Stomach (tissue), 8 donors: ENCODE measurements at regions not wholly inside any gene's neighbourhood (a gene's known extent, or its start where the extent isn't known, plus 50 kb on each side); places are given as distances from the start of the nearest gene placed in this dataset.
"Not testable (repeated sequence)": the region's sequence is repeated elsewhere in the genome, so short reads cannot be mapped to it uniquely, and the experiment has no call there.

Source experiments
- DNase-seq, 2 donors: peaks; one replicate each; pipeline versions ENCODE4 v3.0.0 to v3.0.0-alpha.2; 2013 to 2019
- H3K27ac ChIP-seq, 5 donors: fragments of 200-600 bp in 4 of 5; sonication (generic) in 4 of 5; one replicate each; pipeline ENCODE4 v1.5.1; 2013 to 2019; ENCODE audit warnings: mild to moderate bottlenecking in 1 of 5, moderate library complexity in 1 of 5
- H3K27me3 ChIP-seq, 3 donors: fragments of 200-600 bp; sonication (generic); one replicate each; pipeline ENCODE4 v1.5.1; 2017 to 2019; ENCODE audit warnings: mixed run types in 1 of 3
- H3K36me3 ChIP-seq, 4 donors: fragments of 200-600 bp; sonication (generic); 1 replicate in 3 of 4; 2 replicates in 1 of 4; pipeline ENCODE4 v1.5.1; 2016 to 2019
- H3K4me1 ChIP-seq, 4 donors: fragments of 200-600 bp; sonication (generic); one replicate each; pipeline ENCODE4 v1.5.1; 2016 to 2019
- H3K4me3 ChIP-seq, 4 donors: fragments of 200-600 bp; sonication (generic) in 3 of 4; one replicate each; pipeline ENCODE4 v1.5.1; 2016 to 2019; ENCODE audit warnings: mild to moderate bottlenecking in 1 of 4
- H3K9me3 ChIP-seq, 4 donors: fragments of 200-600 bp; sonication (generic); one replicate each; pipeline ENCODE4 v1.5.1; 2016 to 2019
- EP300 ChIP-seq: sonication (generic); formaldehyde crosslinking; IDR thresholded peaks from one replicate; pipeline ENCODE4 v1.6.1; 2017; ENCODE audit warnings: antibody characterized with exemption
- POLR2A ChIP-seq, 4 donors: fragments of 450-650 bp; IDR thresholded peaks; one replicate each; pipeline ENCODE4 v1.6.1; 2016; ENCODE audit warnings: antibody characterized with exemption in 4 of 4, control low read depth in 2 of 4, mild to moderate bottlenecking in 1 of 4, moderate library complexity in 1 of 4
- POLR2AphosphoS5 ChIP-seq, 3 donors: sonication (generic); formaldehyde crosslinking; IDR thresholded peaks; one replicate each; pipeline ENCODE4 v1.6.1; 2016; ENCODE audit warnings: antibody characterized with exemption in 3 of 3
- WGBS, 5 donors: extraction: QIAGEN DNeasy Blood & Tissue Kit in 3 of 5; methylation state at CpG; one replicate each; pipeline versions ENCODE4 v1.1.5 to v1.1.7; 2013 to 2018; 5-methylcytosine and 5-hydroxymethylcytosine counted together
- intact Hi-C: fragments of 100-400 bp; cut with DNase I; formaldehyde crosslinking; loops from one replicate; pipeline ENCODE4 v1.15.1; 2023; ENCODE audit warnings: low total_unique reads
- TF ChIP-seq, protein P1 (sequence below), 7 experiments: fragments of 450-650 bp in 4 of 7; fragments of 200-600 bp in 3 of 7; sonication (generic) in 3 of 7; IDR thresholded peaks; one replicate each; pipeline ENCODE4 v1.5.1; 2016 to 2019; ENCODE audit warnings: antibody characterized with exemption in 7 of 7, control low read depth in 2 of 7, mild to moderate bottlenecking in 1 of 7
- donor health status: healthy with polysubstance abuse.
- donor health status: Bipolar disorder and iron deficiency.
- donor health status: healthy.

DNA sequence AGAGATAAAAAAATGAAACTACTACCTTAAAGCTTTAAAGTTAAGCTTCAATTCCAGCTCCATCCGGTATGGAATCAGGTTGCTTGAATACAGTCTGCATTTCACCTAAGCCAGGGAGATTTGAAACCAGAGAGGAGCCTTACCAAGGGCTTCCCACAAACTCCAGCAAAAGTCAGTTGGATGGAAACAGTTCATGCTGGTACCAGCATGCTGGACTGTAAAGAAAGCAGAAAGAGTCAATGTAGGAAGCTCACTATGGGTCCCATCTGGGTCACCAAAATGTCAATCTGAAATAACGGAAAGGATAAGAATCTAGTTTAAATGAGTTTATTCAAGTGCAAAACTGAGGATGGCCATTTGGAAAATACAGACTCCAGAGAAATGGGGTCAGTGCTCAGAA is 65.3 kb downstream of the CDO1 start:
- no peak for TF ChIP-seq EP300
- TF ChIP-seq, protein P1, sequence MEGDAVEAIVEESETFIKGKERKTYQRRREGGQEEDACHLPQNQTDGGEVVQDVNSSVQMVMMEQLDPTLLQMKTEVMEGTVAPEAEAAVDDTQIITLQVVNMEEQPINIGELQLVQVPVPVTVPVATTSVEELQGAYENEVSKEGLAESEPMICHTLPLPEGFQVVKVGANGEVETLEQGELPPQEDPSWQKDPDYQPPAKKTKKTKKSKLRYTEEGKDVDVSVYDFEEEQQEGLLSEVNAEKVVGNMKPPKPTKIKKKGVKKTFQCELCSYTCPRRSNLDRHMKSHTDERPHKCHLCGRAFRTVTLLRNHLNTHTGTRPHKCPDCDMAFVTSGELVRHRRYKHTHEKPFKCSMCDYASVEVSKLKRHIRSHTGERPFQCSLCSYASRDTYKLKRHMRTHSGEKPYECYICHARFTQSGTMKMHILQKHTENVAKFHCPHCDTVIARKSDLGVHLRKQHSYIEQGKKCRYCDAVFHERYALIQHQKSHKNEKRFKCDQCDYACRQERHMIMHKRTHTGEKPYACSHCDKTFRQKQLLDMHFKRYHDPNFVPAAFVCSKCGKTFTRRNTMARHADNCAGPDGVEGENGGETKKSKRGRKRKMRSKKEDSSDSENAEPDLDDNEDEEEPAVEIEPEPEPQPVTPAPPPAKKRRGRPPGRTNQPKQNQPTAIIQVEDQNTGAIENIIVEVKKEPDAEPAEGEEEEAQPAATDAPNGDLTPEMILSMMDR (IDR thresholded peaks at IDR 0.05): no peak
- TF ChIP-seq POLR2AphosphoS5 (IDR thresholded peaks at IDR 0.05): no peak
- TF ChIP-seq POLR2A (IDR thresholded peaks at IDR 0.05): no peak
- H3K9me3 ChIP-seq: peaks cover 0 to 4% (median 0%) of the 10 kb centered on the region in 4 donors
- H3K27ac ChIP-seq: no peak overlapping the region
- H3K27me3 ChIP-seq: peaks cover 0 to 5% (median 0%) of the 10 kb centered on the region in 3 donors
- DNase-seq: no peak
- WGBS, 5 donors: 45 to 63% (median 55%) methylated on average over 2 of the region's 2 CpGs
- H3K36me3 ChIP-seq: no peaks in the 10 kb centered on the region
- intact Hi-C loops: no loop called here
- H3K4me1 ChIP-seq: no peaks in the 10 kb centered on the region
- no peak overlapping the region for H3K4me3 ChIP-seq

DNA sequence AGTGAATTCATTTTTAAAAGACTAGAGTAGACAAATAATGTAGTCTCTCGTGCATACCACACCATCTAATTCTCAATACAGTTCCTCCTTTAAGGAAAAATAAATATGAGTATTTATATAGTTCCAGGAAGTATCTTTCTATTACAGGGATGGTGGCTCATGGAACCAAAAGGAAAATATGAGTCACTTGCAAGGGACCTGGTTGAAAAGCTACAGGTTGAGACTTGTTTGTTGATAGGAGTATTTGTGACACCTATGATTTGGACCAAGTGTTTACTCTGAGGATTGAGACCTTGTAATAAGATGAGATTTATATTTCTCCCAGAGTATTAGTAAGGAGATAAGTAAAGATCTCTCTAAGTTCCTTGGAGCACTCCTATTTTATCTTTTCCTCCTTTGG is 67.4 kb downstream of the CDO1 start:
- 17 to 40% (median 34%) methylated on average over 1 of the region's 1 CpG for WGBS, 5 donors
- no peaks in the 10 kb centered on the region for H3K36me3 ChIP-seq
- peaks cover 4 to 15% (median 12%) of the 10 kb centered on the region in 4 donors for H3K9me3 ChIP-seq
- no peak for DNase-seq
- no peaks in the 10 kb centered on the region for H3K4me1 ChIP-seq
- TF ChIP-seq POLR2A (IDR thresholded peaks at IDR 0.05) (no peak), POLR2AphosphoS5 (IDR thresholded peaks at IDR 0.05) (no peak), EP300 (no peak)
- TF ChIP-seq, protein P1 (IDR thresholded peaks at IDR 0.05): no peak
- intact Hi-C loops: no loop called here
- H3K27me3 ChIP-seq: peaks cover 0 to 5% (median 0%) of the 10 kb centered on the region in 3 donors
- no peak overlapping the region for H3K27ac ChIP-seq
- H3K4me3 ChIP-seq: no peak overlapping the region

DNA sequence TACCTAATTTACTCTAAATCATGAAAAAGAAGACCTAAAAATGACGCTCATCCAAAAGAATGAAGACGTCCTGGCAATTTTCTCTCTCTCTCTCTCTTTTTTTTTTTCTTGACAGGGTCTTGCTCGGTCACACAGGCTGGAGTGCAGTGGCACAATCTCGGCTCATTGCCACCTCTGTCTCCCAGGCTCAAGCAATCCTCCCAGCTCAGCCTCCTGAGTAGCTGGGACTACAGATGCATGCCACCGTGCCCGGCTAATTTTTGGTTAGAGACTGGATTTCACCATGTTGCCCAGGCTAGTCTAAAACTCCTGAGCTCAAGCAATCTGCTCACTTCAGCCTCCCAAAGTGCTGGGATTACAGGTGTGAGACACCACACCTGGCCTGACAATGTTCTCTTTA is 77.2 kb downstream of the CDO1 start:
- intact Hi-C loops, H3K36me3 ChIP-seq: not testable (repeated sequence)

DNA sequence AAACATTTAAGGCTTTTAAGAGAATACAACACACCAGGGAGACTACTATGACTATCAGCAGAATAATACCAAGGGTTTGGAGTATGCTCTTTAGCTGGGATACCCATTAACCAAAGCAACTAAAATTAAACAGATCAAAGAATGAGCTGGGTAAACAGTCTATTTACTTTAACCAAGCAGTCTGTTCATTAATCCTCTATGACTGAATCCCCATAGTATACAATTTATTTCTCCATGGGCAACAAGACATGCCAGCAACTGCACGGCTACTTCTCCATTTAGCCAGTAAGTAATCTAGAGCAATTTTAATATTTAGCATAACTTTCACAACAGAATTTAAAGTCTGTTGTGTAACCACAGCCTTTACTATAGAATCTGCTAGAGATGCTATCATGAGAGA is 77.6 kb downstream of the CDO1 start:
- H3K36me3 ChIP-seq: no peaks in the 10 kb centered on the region
- DNase-seq: no peak
- intact Hi-C loops: no loop called here
- H3K9me3 ChIP-seq: peaks cover 0 to 11% (median 4%) of the 10 kb centered on the region in 4 donors
- no peak overlapping the region for H3K27ac ChIP-seq
- no peak overlapping the region for H3K4me3 ChIP-seq
- H3K4me1 ChIP-seq: no peaks in the 10 kb centered on the region
- WGBS, 5 donors: 29 to 64% (median 47%) methylated on average over 1 of the region's 1 CpG
- no peak for TF ChIP-seq POLR2AphosphoS5 (IDR thresholded peaks at IDR 0.05)
- no peak for TF ChIP-seq EP300
- no peak for TF ChIP-seq POLR2A (IDR thresholded peaks at IDR 0.05)
- TF ChIP-seq, protein P1 (IDR thresholded peaks at IDR 0.05): no peak
- peaks cover 0 to 2% (median 0%) of the 10 kb centered on the region in 3 donors for H3K27me3 ChIP-seq

More for the DNA sequence above, 77.2 kb downstream of the CDO1 start:
- H3K4me3 ChIP-seq, H3K4me1 ChIP-seq, DNase-seq, H3K27me3 ChIP-seq, H3K27ac ChIP-seq: not testable (repeated sequence)
- WGBS, 5 donors: 76 to 92% (median 82%) methylated on average over 6 of the region's 6 CpGs
- H3K9me3 ChIP-seq: peaks cover 0 to 15% (median 8%) of the 10 kb centered on the region in 4 donors

DNA sequence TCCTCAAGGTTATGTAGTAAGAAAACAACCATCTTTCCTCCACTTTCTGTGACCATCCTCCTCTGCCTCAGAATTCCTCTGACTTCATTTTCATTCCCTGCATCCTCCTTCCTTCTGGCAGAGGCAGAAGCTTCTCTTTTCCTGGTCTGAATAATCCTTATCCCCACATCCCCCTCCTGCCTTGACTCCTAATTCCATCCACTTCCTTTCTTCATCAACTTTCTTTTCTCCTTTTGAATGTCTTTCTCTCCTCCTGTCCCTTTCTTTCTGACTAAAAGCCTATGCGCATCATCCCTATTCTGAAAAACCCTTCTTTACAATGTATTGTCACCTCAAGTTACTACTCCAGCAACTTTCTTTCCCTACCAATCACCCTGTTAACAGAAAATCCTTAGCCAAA is 79.0 kb downstream of the CDO1 start:
- intact Hi-C loops: no loop called here
- H3K27ac ChIP-seq: no peak overlapping the region
- H3K27me3 ChIP-seq: peaks cover 0 to 2% (median 0%) of the 10 kb centered on the region in 3 donors
- TF ChIP-seq POLR2A (IDR thresholded peaks at IDR 0.05): no peak
- no peak for TF ChIP-seq EP300
- TF ChIP-seq, protein P1 (IDR thresholded peaks at IDR 0.05): no peak
- no peak for TF ChIP-seq POLR2AphosphoS5 (IDR thresholded peaks at IDR 0.05)
- DNase-seq: no peak
- WGBS, 5 donors: 86 to 100% (median 93%) methylated on average over 1 of the region's 1 CpG
- no peaks in the 10 kb centered on the region for H3K9me3 ChIP-seq
- H3K4me1 ChIP-seq: no peaks in the 10 kb centered on the region
- H3K4me3 ChIP-seq: no peak overlapping the region
- H3K36me3 ChIP-seq: no peaks in the 10 kb centered on the region
